ENCODE measurements at regions not wholly inside any gene's neighbourhood (a gene's known extent, or its start where the extent isn't known, plus 50 kb on each side); places are given as distances from the start of the nearest gene placed in this dataset.

DNA sequence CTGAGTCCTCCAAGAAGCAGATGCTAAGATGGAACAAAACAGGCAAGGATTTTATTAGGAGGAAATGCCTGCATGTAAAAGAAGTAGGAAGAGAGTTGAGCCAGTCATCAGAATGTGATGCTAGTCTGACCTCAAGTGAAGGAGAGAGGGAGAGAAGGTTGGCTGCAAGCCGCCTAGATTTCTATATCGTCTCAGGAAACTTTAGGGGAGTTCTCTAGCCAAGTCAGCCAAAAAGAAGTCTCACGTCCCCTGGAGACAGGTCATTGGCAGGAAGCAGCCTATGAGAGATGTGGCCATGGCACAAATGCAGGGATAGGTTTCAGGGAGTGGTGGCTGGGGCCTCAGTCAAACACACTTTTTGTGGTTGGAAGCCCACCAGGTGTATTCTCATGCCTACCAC lies 378.0 kb downstream of the CD109 start:
- ATAC-seq (no peak), DNase-seq (no peak)
- H3K4me1 ChIP-seq = no peaks in the 10 kb centered on the region
- no peak overlapping the region for H3K27ac ChIP-seq
- intact Hi-C loops (cut with DNase I) = no loop called here
- no peak overlapping the region for H3K4me3 ChIP-seq
- no peaks in the 10 kb centered on the region for H3K9me3 ChIP-seq
- H3K27me3 ChIP-seq = no peaks in the 10 kb centered on the region
- 50 to 54% methylated on average over 3 of the region's 3 CpGs for WGBS, 2 donors
- no peaks in the 10 kb centered on the region for H3K36me3 ChIP-seq (replicated peaks in 1 of 2; ENCODE audit: insufficient read depth in 1 of 2, low read depth in 2 of 2)
- TF ChIP-seq, protein P1, sequence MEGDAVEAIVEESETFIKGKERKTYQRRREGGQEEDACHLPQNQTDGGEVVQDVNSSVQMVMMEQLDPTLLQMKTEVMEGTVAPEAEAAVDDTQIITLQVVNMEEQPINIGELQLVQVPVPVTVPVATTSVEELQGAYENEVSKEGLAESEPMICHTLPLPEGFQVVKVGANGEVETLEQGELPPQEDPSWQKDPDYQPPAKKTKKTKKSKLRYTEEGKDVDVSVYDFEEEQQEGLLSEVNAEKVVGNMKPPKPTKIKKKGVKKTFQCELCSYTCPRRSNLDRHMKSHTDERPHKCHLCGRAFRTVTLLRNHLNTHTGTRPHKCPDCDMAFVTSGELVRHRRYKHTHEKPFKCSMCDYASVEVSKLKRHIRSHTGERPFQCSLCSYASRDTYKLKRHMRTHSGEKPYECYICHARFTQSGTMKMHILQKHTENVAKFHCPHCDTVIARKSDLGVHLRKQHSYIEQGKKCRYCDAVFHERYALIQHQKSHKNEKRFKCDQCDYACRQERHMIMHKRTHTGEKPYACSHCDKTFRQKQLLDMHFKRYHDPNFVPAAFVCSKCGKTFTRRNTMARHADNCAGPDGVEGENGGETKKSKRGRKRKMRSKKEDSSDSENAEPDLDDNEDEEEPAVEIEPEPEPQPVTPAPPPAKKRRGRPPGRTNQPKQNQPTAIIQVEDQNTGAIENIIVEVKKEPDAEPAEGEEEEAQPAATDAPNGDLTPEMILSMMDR (IDR thresholded peaks at IDR 0.05) = no peak
- no peak for TF ChIP-seq POLR2A (IDR thresholded peaks at IDR 0.05)

DNA sequence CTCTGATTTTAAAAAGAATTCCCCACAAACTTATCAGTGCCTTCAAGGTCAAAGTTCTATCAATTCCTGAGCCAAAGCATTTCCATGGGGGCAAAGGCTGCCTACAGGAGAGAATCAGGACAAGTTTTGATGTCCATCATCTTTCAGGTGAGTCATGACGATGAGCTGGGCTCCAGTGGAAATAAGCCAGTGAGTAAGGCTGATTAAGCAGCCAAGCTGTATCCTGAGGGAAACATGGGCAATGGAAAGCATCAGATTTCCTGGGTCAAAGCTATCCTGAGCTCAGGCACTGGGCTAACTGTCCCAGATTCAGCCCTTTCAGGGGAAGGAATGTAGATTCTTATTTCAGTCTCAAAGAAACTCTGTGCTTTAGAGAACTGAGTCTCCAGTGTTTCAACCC lies 377.4 kb downstream of the CD109 start:
- intact Hi-C loops (cut with DNase I) = no loop called here
- no peak for ATAC-seq
- Histone ChIP-seq H3K9me3 (no peaks in the 10 kb centered on the region), H3K36me3 (replicated peaks in 1 of 2; ENCODE audit: insufficient read depth in 1 of 2, low read depth in 2 of 2) (no peaks in the 10 kb centered on the region), H3K4me1 (no peaks in the 10 kb centered on the region), H3K4me3 (no peak overlapping the region), H3K27me3 (no peaks in the 10 kb centered on the region), H3K27ac (no peak overlapping the region)
- TF ChIP-seq, protein P1 (IDR thresholded peaks at IDR 0.05) = no peak
- no peak for TF ChIP-seq POLR2A (IDR thresholded peaks at IDR 0.05)
- DNase-seq = no peak
- 43 to 63% methylated on average over 1 of the region's 1 CpG for WGBS, 2 donors

DNA sequence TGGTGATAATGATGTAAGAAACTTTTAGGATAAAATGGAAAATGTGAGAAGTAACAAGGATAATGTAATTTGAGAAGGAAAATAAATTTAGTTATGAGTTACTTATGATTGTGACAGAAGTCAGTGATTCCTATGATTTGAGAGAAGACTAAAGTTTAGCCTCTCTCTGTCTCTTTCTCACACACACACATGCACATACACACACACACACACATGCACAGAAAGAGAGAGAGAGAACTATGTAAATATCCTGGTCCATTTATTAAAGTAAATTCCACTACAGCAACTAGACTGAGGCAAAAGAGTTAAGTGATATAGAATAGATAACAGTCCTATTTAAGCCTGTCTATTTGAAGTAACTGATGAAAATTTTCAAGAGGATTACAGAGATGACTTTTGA lies 375.2 kb downstream of the CD109 start:
- Histone ChIP-seq H3K4me3 (no peak overlapping the region), H3K27me3 (no peaks in the 10 kb centered on the region), H3K4me1 (no peaks in the 10 kb centered on the region), H3K27ac (no peak overlapping the region), H3K9me3 (no peaks in the 10 kb centered on the region), H3K36me3 (replicated peaks in 1 of 2; ENCODE audit: insufficient read depth in 1 of 2, low read depth in 2 of 2) (no peaks in the 10 kb centered on the region)
- no peak for ATAC-seq
- TF ChIP-seq, protein P1 (IDR thresholded peaks at IDR 0.05) = no peak
- no peak for TF ChIP-seq POLR2A (IDR thresholded peaks at IDR 0.05)
- intact Hi-C loops (cut with DNase I) = no loop called here
- DNase-seq = no peak

DNA sequence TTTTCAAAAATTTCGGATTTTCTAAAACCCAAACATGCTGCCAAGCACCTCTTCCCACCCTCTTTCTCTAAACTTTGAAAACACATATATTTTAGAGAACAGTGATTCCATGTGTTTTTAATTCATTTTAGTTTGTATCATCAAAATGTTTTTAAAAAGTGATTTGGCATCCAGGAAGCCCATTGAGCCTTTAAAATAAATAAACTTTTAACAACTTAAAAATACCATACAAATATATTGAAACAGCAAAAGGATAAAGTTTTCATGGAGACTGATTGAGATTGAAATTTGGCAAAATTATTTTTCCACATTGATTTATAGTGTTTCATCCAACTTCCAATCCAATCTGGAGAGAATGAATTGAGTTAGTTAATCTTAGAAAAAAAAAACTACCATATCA lies 374.7 kb downstream of the CD109 start:
- intact Hi-C loops (cut with DNase I) = no loop called here
- no peaks in the 10 kb centered on the region for H3K9me3 ChIP-seq
- ATAC-seq = no peak

DNA sequence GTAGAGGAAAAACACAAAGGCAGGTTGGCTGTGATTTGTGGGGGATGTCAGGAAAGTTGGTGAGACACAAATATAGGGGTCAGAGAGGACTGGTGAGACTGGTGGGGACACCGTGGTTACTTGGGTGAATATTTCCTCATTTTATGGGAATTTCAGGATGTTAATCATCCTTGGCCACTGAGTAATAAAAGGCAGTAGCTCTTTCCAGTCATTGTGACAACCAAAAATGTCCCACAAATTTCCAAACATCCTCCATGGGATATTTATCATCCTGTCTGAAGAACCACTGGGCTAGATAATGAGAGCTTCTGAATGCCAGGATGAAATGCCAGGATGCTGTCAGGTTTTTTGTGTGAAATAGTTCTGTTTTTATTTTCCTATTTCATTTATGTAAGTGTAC lies 374.1 kb downstream of the CD109 start:
- H3K27ac ChIP-seq = no peak overlapping the region
- intact Hi-C loops (cut with DNase I) = no loop called here
- no peaks in the 10 kb centered on the region for H3K36me3 ChIP-seq (replicated peaks in 1 of 2; ENCODE audit: insufficient read depth in 1 of 2, low read depth in 2 of 2)
- ATAC-seq (no peak), DNase-seq (no peak)
- no peaks in the 10 kb centered on the region for H3K9me3 ChIP-seq
- no peaks in the 10 kb centered on the region for H3K27me3 ChIP-seq
- TF ChIP-seq, protein P1 (IDR thresholded peaks at IDR 0.05) = no peak
- no peak for TF ChIP-seq POLR2A (IDR thresholded peaks at IDR 0.05)
- no peaks in the 10 kb centered on the region for H3K4me1 ChIP-seq
- WGBS, 2 donors = 50 to 61% methylated on average over 1 of the region's 1 CpG
- H3K4me3 ChIP-seq = no peak overlapping the region

More for the DNA sequence above, 374.7 kb downstream of the CD109 start:
- H3K4me3 ChIP-seq = no peak overlapping the region
- no peaks in the 10 kb centered on the region for H3K36me3 ChIP-seq (replicated peaks in 1 of 2; ENCODE audit: insufficient read depth in 1 of 2, low read depth in 2 of 2)
- H3K27me3 ChIP-seq = no peaks in the 10 kb centered on the region
- TF ChIP-seq, protein P1 (IDR thresholded peaks at IDR 0.05) = no peak
- TF ChIP-seq POLR2A (IDR thresholded peaks at IDR 0.05) = no peak
- DNase-seq = no peak
- no peak overlapping the region for H3K27ac ChIP-seq
- H3K4me1 ChIP-seq = no peaks in the 10 kb centered on the region
- WGBS, 2 donors = 30 to 36% methylated on average over 1 of the region's 1 CpG
